Activated CD8-positive, alpha-beta T cell treated with anti-CD3 and anti-CD28 coated beads for 36 hours (primary cell): ENCODE measurements at regions not wholly inside any gene's neighbourhood (a gene's known extent, or its start where the extent isn't known, plus 50 kb on each side); places are given as distances from the start of the nearest gene placed in this dataset.

Experiments used
- ATAC-seq: fragments of 200-7000 bp; cut with Tn5 transposase; one replicate; pipeline ENCODE4 v1.10.0; 2021; ENCODE audit warnings: mild to moderate bottlenecking, moderate library complexity
- CTCF ChIA-PET: fragments of 350-600 bp; sonication (Branson Sonifier 250); formaldehyde crosslinking; loops from one replicate; lab custom pipeline; 2021; ENCODE audit warnings: antibody characterized with exemption; lab: Charles Lee
- POLR2A ChIA-PET: fragments of 350-600 bp; sonication (Branson Sonifier 250); formaldehyde crosslinking; loops from one replicate; lab custom pipeline; 2021; ENCODE audit warnings: antibody characterized with exemption; lab: Charles Lee
- DNase-seq: peaks from one replicate; pipeline ENCODE4 v3.0.0-alpha.2; 2020
- H3K27ac Mint-ChIP-seq: one replicate; pipeline ENCODE4 v1.8.0; 2021; ENCODE audit warnings: mild to moderate bottlenecking, mixed read lengths
- H3K27me3 Mint-ChIP-seq: one replicate; pipeline ENCODE4 v1.8.0; 2021; ENCODE audit warnings: mixed read lengths
- H3K36me3 Mint-ChIP-seq: one replicate; pipeline ENCODE4 v1.8.0; 2021; ENCODE audit warnings: low read depth, mixed read lengths
- H3K4me1 Mint-ChIP-seq: one replicate; pipeline ENCODE4 v1.8.0; 2021; ENCODE audit warnings: low read depth, mixed read lengths
- H3K4me3 Mint-ChIP-seq: one replicate; pipeline ENCODE4 v1.8.0; 2021; ENCODE audit warnings: mild to moderate bottlenecking, moderate library complexity, mixed read lengths
- H3K9me3 Mint-ChIP-seq: one replicate; pipeline ENCODE4 v1.8.0; 2021; ENCODE audit warnings: mixed read lengths
- CTCF ChIP-seq: fragments of 200-600 bp; IDR thresholded peaks from one replicate; pipeline ENCODE4 v1.8.0; 2022; ENCODE audit warnings: antibody characterized with exemption, mild to moderate bottlenecking
- intact Hi-C: fragments of 100-400 bp; cut with micrococcal nuclease; formaldehyde crosslinking; loops from one replicate; pipeline ENCODE4 v1.10.0; 2022

GRCh38 chr1:213329406-213330008 lies 278.5 kb downstream of the RPS6KC1 start:
- Mint-ChIP-seq H3K4me1 (no peaks in the 10 kb centered on the region), H3K36me3 (no peaks in the 10 kb centered on the region), H3K4me3 (no peak overlapping the region), H3K27me3 (peaks cover 6% of the 10 kb centered on the region), H3K9me3 (no peaks in the 10 kb centered on the region), H3K27ac (no peak overlapping the region)
- CTCF ChIA-PET = no interaction called here
- DNase-seq (no peak), ATAC-seq (no peak)
- intact Hi-C loops = no loop called here
- TF ChIP-seq CTCF = no peak
- POLR2A ChIA-PET = no interaction called here

DNA sequence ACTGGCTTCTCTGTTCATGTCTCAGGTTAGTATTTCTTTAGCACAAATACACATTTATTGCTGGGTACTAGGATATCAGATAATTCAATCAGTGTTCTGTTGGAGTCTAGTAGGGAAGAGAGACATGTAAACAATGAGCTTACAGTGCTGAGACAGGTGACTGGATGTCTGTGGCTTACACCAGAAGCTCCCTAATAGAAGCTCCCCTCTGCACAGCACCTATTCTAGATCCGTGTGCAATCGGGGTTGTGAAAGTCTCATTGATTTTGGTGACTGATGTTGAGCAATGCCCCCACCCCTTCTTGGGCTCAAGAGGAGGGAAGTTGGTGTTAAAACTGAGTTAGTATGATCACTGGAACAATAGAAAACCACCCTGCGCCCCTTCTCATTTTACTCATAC lies 279.2 kb downstream of the RPS6KC1 start:
- Mint-ChIP-seq H3K27ac (no peak overlapping the region), H3K9me3 (no peaks in the 10 kb centered on the region), H3K4me1 (no peaks in the 10 kb centered on the region), H3K27me3 (peaks cover 6% of the 10 kb centered on the region), H3K4me3 (no peak overlapping the region), H3K36me3 (no peaks in the 10 kb centered on the region)
- DNase-seq = no peak
- CTCF ChIA-PET = no interaction called here
- TF ChIP-seq CTCF = no peak
- intact Hi-C loops = no loop called here
- no peak for ATAC-seq
- POLR2A ChIA-PET = no interaction called here

- no peak overlapping the region for H3K27ac Mint-ChIP-seq
- no peak for ATAC-seq
Observed at GRCh38 chr1:213331631-213332175, 280.7 kb downstream of the RPS6KC1 start.

DNA sequence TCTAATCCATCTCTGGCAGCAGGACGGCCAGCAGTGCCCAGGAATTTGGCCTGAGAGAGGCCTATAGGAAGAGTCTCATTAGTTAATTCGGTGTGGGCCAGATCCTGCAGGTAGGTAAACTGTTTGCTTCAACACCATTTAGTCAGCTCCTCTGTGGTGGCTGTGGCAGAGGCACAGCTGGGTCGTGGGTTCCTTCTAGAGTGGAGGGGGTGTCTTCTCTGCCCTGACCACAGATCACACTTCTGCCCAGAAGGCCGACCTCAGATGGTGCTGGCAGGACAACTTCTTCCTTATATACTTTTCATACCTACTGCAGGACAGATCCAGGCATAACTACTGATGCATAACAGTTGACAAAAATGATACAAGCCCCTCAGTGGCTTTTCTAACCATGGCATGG lies 281.4 kb downstream of the RPS6KC1 start:
- POLR2A ChIA-PET = no interaction called here
- Mint-ChIP-seq H3K27me3 (peaks cover 2% of the 10 kb centered on the region), H3K9me3 (no peaks in the 10 kb centered on the region), H3K27ac (no peak overlapping the region), H3K36me3 (no peaks in the 10 kb centered on the region), H3K4me3 (no peak overlapping the region), H3K4me1 (no peaks in the 10 kb centered on the region)
- ATAC-seq (no peak), DNase-seq (no peak)
- intact Hi-C loops = no loop called here
- CTCF ChIA-PET = no interaction called here
- no peak for TF ChIP-seq CTCF

More at GRCh38 chr1:213331631-213332175, 280.7 kb downstream of the RPS6KC1 start:
- no peak overlapping the region for H3K4me3 Mint-ChIP-seq
- CTCF ChIA-PET = no interaction called here
- POLR2A ChIA-PET = no interaction called here
- no peak for DNase-seq
- H3K27me3 Mint-ChIP-seq = peaks cover 6% of the 10 kb centered on the region
- intact Hi-C loops = no loop called here
- no peaks in the 10 kb centered on the region for H3K9me3 Mint-ChIP-seq
- no peak for TF ChIP-seq CTCF
- H3K36me3 Mint-ChIP-seq = no peaks in the 10 kb centered on the region
- no peaks in the 10 kb centered on the region for H3K4me1 Mint-ChIP-seq

DNA sequence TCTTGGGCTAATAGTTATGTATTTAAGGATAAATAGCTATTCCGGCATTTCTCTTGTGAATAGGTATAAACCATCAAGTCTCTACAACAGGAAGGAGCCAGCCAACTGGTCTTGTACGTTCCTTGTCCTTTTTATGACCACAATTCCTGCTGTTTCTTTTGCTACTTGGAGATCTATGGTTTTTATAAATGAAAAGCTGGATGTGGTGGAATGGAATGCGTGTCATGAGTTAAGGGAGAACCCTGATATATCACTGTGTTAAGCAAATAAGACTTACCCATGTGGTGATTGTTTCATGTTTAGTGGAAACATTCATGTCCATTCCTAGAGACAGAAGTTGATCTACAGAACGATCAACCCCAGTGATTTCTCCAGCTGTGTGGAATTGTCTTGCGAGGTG lies 282.1 kb downstream of the RPS6KC1 start:
- ChIA-PET CTCF (no interaction called here), POLR2A (no interaction called here)
- ATAC-seq = no peak
- Mint-ChIP-seq H3K36me3 (no peaks in the 10 kb centered on the region), H3K4me3 (no peak overlapping the region), H3K4me1 (no peaks in the 10 kb centered on the region), H3K27ac (no peak overlapping the region), H3K27me3 (peaks cover 2% of the 10 kb centered on the region), H3K9me3 (no peaks in the 10 kb centered on the region)
- no peak for TF ChIP-seq CTCF
- intact Hi-C loops = no loop called here
- DNase-seq = no peak
